ENCODE measurements at regions not wholly inside any gene's neighbourhood (a gene's known extent, or its start where the extent isn't known, plus 50 kb on each side); places are given as distances from the start of the nearest gene placed in this dataset.

- no peak for DNase-seq
Observed at GRCh38 chr2:18503376-18504228, 56.9 kb downstream of the RDH14 start.

GRCh38 chr2:18502142-18502541, 58.3 kb downstream of the RDH14 start:
- DNase-seq, result no peak

DNA sequence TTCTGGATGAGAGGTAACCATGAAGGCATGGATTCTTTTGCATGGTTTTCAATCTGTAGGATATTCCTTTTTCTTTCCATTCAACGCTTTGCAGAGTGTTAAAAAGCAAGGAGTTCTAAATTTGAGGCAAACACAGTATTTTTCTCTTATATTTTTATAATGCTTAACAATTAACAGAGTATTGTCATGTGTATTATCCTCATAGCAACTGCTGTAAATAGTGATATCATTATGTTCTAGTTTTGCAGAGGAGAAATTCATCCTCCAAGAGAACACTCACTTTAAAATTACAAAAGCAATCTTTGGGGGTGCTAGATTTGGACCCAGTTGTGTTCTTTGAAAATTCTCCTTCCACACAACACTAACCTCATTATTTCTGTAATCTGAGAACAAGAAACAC, 58.7 kb downstream of the RDH14 start:
- DNase-seq, result no peak

GRCh38 chr2:18501156-18501555, 59.3 kb downstream of the RDH14 start:
- DNase-seq, result no peak

DNA sequence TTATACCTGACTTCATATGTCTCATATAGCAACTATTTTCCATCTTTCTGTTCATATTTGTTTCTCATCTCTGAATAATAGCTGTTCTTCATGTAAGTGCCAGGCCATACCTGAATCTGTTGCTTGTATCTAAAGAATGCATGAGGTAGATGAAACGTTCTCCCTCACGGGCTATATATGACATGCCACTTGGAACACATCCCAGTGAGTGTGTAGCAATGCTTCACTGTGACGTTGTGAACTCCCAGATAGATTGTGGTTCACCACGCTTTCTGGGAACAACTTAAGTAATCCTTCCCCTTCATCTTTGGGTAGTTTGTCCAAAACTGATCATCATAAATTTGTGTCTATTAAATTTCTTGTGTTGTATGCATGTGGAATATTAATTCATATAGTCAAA, 60.1 kb downstream of the RDH14 start:
- DNase-seq, result no peak

- DNase-seq, result no peak
Observed at GRCh38 chr2:18498531-18498930, 61.9 kb downstream of the RDH14 start.

GRCh38 chr2:18496516-18496915, 63.9 kb downstream of the RDH14 start:
- no peak for DNase-seq

GRCh38 chr2:18495058-18495457, 65.4 kb downstream of the RDH14 start:
- no peak for DNase-seq

DNA sequence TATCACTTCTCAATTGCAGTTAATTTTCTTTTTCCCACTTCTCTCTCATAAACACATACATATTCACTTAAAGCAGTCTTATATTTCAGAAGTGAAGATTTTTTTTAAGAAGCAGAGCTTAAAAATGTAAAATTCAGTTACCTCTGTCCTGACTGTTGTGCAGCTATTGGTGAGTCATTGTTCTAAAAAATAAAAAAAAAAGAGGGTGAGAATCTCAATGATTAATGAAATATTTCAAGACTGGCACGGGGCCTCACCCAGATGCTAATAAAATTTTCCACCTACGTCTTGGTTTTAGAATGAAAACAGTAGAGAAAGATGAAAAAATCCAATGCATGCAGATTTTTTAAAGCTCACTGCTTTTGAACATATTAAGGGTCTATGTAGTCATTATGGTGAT, 67.7 kb downstream of the RDH14 start:
- DNase-seq, result no peak

GRCh38 chr2:18491577-18491976, 68.9 kb downstream of the RDH14 start:
- DNase-seq, result no peak

DNA sequence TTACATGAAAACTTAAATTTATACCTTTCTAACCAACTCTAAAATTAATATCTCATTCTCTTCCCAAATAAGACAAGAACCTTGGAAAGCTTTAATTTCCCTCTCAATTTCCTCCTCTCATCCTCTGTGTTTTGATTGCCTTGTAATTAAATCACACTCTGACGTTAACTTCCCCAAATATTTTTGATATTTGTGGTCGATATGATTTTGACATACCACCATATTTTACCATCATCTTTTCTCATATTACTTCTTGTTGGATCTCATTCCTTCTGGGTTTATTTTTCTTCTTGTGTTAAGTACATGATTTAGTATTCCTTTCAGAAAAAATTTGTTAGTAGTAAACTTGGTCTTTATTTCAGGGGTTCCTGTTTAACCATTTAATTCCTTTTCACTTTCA, 69.6 kb downstream of the RDH14 start:
- no peak for DNase-seq

GRCh38 chr2:18487106-18487913, 73.1 kb downstream of the RDH14 start:
- DNase-seq, result no peak

- DNase-seq, result no peak
Observed at GRCh38 chr2:18484625-18485024, 75.8 kb downstream of the RDH14 start.

DNA sequence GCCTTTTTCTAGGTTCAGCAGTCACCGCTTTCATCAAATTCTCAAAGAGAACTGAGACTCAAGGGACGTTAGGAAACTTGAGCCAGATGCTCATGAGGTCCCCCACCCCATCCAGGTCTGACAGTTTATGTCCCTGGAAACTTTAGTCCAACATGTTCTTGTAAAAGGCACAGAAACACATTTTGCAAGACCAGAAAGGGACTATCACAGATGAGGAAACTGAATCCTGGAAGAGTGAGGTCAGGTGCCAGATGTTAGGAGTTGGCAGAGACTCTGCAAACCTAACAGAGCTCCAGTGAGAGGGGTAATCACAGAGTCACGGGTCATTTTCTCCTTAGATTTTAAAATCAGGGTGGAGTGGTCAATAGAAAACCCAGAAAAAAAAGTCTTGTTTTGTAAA, 76.6 kb downstream of the RDH14 start:
- no peak for DNase-seq

DNA sequence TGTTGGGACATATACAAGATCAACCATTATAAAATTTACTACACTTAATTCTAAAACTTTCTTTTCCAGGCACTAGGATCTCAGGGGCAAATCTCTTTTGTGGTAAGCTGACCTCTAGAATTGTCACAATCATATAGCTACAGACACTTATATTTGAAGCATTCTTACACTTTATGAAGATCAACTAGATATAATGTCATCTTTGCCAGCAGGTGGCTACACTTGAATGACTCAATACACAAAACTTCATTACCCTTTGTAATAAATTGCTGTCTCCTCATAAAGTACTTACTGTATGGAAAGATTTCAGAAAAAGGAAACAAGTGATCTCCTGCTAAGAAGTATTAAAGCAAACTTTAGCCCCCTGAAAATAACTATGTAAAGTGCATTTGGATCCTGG, 77.8 kb downstream of the RDH14 start:
- DNase-seq, result no peak

GRCh38 chr2:18479947-18480369, 80.5 kb downstream of the RDH14 start:
- DNase-seq, result no peak

- DNase-seq, result no peak
Observed at GRCh38 chr2:18477293-18477692, 83.2 kb downstream of the RDH14 start.

DNA sequence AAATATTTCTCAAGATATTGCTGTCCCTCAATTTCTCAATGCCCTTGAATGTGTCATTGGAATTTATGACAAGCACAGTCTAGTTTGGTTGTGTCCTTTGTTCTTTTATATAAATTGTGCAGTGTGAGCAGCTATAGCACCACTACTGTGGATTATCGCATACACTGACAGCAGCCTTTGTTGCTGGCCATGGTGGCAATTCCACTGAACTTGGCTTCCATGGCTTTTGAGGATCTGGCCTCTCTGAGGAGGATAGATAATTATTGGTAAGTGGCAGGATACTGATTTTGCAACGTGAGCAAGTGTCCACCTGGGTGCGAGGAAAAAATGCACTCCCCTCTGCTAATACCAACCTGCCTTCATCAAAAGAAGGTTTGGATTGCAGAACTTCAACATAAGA, 84.0 kb downstream of the RDH14 start:
- DNase-seq, result no peak

- no peak for DNase-seq
Observed at GRCh38 chr2:18475884-18476283, 84.6 kb downstream of the RDH14 start.

DNA sequence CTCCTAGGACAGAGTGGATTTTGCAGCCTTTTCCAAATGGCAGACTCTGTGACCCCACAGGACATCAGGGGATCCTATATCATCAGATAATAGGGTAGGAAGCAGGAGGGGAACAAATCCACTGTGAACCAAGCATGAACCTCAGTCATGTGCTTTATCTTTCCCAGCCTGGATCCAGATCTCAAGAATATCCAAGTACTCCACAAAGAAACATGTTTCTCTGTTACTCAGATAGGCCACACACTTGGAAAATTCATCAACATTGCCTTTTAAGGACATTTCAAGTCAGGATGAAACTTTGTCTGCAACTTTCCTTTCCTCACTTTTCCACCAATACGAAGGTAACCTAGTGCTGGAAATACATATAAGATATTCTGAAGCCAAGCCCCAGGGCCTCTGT, 85.8 kb downstream of the RDH14 start:
- DNase-seq, result no peak

GRCh38 chr2:18473241-18474181, 86.9 kb downstream of the RDH14 start:
- no peak for DNase-seq

DNA sequence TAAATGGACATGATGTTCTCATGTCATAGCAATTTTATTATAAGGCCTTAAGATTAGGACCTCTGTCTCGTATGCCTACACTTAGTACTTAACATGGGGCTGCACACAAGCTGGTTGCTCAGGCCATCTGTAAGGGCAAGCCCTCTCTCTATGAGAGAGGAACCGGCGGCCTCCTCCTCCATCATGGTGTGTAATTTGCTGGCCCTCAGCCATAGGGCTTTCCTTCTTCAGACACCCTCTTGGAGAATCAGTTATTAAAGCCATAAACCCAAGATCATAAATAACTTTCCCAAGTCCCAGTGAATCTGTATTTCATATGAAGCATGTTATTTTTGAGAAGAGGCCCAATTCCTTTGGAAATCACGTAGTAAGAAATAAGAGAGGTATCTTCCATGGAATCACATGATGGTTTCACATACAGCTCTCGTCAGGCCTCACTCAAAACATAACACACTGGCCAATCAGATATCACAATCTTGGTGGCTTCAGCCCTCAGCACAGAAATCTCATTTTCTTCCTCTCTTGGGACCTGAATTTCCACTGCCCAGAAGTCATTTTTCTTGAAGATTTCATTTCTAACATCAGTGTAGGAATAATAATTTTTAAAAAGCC, 92.6 kb downstream of the RDH14 start:
- DNase-seq, result no peak

DNA sequence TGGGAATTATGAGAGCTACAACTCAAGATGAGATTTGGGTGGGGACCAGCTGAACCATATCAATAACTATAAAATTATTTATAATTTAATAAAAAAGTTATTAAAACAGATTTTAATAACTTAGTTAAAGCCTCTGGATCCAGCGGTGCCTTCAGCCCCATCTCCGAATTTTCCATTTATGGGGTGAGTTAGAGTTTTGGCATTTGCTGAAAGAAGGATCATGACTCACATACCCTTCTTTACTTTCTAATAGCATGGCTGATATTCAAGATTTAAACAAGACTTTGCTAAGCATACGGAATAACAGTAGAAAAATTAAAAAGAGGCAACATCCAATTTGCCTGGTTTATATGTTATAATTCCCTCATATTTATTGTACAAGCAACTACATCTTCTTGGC, 94.5 kb downstream of the RDH14 start:
- DNase-seq, result no peak
